NK-92 treated with Interleukin-12 subunit alpha and Interleukin-12 subunit beta, amount 100 ng/mL, for 24 hours (cell line): ENCODE measurements at regions not wholly inside any gene's neighbourhood (a gene's known extent, or its start where the extent isn't known, plus 50 kb on each side); places are given as distances from the start of the nearest gene placed in this dataset.

Experiments used
- DNase-seq: peaks from one replicate; lab custom pipeline; 2025; lab: John Stamatoyannopoulos, UW

DNA sequence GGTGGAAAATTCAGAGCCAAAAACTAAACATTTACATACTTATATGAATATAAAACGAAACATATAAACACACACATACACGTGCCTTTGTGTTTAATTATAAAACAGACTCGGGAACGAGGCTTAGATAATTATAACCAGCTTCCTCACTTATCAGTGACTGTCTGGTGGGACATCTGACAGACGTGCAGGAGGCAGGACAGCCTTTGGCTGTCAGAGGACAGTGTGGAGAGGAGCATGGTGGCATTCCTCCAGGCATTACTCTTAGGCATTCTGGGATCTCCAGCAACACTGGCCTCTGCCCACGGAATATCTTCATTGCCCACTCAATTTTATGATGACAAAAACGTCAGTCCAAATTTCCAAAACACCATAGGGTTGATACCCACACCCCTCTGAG, 262.2 kb upstream of the NFE2L3 start:
- DNase-seq: no peak

DNA sequence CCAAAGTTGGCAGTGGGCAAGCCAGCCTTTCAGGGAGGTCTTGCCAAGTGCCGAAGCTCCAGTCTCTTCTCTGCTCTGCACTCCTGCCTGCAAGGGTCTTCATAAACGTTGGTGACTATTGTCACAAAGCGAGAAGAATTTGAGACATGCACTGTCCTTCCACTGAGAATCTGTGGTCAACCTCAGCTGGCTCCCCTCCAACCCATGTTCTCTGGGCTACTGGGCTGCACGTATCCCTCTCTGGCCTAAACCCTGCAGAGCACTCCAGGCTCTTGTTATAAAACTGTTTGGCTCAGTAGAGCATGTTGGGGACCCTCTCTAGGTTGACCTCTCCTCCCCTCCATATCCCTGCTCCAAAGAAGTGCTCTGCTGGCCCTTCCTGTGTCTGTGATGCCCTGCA, 260.4 kb upstream of the NFE2L3 start:
- DNase-seq: no peak

DNA sequence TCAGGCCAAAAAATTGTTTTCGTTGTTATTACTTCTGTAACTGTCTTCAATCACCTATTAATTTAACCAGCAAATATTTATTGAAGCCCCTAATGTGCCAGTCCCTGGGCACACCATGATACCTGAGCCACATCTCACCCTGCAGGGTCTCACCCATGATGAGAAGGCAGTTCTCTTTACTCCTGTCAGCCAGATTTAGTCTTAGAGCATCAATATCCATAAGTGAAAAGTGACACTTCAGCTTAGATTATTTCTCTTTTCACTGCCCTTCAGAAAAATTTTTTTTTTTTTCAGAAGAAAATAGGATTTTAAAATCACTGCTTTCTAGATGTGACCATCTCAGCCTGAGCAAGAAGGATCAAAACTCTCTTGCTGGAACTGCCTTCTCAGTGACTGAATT, 258.6 kb upstream of the NFE2L3 start:
- DNase-seq: no peak

DNA sequence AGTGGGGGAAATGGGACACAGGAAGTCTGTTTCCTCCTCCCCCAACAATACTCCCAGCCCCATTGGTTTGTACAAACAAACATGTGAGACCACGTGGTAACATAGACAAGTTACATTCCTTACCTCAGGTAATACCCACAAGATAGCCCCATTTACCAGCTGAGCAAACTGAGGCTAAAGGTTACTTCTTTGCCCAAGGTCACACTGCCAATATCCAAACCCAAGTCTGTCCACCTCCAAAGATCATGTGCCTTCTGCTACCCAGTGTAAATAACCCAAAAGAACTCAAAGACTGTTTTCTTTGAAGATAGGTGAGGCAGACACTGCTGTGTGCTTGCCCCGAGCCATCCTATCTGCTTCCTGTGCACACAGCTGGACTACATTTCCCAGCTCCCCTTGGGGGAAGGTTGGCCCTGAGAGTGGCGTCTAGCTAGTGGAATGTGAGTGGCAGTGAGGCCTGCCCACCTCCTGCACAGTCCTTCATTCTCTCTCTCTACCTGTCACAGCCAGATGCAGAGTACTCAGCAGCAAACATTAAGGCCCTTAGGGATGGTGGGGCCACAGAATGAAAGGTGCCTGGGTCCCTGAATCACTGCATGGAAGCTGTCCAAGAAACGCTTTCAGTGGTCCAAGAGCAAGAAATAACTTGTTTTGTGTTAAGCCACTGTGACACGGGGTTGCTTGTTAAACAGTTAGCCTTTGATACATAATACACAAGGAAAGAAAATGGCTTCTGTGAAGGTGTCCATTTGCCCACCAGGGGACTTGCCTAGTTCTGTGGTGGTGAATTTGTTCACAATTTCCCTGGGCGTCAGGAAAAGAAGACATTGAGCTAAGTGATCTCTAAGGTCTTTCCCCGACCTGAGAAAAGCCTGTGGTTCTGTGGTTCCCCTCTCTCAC, 257.7 kb upstream of the NFE2L3 start:
- no peak for DNase-seq

DNA sequence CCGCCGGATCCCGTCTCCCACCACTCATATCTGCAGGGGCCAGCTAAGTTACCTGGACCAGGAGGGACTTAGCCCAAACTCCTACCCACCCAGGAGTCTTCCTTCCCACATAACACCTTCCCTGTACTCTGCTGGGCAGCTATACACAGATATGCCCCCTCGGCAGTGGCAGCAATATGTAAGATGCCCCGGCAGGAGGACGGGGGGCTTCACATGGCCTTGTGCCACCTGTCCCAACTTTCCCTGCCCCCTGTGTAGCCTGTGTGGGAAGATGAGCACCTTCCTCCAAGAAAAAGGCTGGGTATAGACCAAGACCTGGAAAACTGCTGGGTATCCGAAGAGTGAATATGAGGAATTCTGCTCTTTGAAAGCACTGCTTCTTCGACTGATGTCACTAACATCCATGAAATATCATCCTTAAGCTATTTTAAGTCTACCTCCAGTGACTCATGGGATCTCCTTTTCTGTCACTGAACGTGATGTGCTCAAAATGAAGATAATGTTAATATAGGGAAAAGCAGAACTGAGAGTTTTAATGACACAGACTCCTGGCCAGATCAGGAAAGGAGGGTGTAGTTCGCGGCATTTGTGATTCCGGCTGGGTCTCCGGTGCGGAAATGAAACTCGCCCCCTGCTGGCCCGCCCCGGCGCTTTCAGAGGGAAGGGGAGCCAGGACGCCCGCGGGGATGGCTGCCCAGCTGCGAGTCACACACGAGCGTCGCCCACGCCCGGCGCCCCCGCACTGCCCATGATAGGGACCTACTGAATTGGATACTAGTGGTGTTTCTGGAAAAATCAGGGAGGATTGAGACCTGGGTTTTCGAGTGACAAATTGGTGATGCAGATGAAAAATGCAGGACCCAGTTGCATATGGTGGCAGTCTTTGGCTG, 256.9 kb upstream of the NFE2L3 start:
- DNase-seq: no peak

DNA sequence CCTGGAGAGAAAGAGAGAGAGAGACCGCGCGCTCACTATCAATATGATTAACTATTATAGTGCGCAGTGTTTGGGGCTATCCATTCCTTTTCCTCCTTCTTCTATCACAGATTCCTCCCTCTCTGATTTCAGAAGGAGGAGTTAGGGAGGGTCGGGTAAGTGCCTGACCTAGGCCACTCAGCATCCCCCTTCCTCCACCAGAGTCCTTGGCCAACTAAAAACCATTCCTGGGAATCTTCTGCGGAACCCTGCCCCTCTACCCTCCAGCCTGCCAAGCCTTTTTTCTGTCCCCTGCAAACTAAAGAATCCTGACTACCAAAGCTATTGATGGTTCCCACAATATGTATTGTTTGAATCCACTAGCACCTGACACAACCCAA, 256.2 kb upstream of the NFE2L3 start:
- DNase-seq: no peak

DNA sequence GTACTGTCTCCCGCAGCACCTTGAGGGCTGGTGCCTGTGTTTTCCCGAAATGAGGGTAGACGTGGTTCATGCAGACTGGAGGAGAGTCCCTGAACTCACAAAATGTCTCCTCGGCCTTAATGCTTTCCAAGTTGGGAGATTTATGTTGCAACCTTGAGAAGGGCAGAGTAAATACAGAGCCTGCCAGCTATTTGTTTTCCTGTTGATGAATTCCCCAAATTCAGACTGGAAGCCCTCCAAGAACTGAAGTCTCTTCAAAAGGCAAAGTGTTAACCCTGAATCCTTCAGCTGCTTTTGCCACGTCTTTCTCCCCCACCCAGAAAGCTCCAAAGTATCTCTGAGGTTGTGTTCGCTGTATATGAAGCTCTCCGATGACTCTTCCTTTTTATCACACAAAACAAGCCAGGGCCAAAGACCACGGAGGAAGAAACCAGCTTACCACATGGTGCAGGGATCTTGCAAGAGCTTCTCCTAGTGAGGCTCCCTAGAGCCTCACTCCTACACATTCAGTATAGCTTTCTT, 254.7 kb upstream of the NFE2L3 start:
- DNase-seq: no peak

DNA sequence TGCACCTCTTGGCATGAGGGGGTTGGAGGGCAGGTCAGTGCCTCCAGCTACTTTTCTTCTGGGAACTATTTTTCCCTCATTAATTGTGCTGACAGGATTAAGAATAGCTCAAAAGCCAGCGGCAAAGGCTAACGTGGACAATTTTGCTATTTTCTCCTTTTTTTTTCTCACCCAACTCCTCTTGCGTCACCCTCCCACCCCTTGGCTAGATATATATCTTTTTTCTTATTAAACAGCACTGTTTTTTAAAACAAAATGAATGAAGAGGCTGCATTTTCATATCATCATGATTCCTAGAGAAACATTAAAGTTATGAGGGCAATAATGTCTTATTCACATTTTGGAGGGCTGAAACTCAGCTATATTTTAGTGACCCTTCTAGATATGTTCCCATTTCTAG, 251.8 kb upstream of the NFE2L3 start:
- no peak for DNase-seq

DNA sequence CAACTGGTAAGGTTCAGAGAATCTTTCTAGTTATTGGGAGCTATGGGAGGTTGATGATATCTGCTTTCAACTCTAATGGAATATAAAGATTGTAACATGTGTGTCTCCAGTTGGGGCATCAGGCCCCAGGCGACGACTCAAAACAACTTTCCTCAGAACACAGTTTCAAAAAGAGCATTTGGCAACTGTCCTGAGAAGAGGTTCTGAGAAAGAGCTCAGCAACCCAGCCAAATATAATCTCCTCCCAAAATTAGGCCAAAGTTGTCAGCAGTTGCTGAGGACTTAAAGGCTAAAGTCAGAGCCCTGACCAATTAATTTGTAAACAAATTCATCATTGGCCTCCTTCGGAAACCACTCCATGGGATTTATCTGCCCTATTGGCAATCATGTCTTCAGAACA, 251.1 kb upstream of the NFE2L3 start:
- no peak for DNase-seq

DNA sequence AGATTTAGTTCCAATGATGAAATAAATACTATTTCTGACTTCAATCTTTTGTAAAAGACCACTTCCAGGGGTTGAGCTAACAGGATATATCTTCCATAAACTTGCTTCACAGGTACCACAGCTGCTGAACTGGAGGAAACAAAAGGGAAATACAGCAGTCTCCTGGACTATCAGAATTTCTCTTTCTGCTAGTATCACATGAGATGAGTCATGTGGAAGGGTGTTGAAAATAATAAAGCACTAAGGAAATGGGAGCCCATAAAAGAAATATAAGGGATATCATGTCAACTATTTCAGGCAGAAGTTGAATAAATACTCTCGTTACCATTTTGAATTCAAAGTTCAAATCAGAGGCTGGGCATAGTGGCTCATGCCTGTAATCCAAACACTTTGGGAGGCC, 250.3 kb upstream of the NFE2L3 start:
- DNase-seq: no peak

DNA sequence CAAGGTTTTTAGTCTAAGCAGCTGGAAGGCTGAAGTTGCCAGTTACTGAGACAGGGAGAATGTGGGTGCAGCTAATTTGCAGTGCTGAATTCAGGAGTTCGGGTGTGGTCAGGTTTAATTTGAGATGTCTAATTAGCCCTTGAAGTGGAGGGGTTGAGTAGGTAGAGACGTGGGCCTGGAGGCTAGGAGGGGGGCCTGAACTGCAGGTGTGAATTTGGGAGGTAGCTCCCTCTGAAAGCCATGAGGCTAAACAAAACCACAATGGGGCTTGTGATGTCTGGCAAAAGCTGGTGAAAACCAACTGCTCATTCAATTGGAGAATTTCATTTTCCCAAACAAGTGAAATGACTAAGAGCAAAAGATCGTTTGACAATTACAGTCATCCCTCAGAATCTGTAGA, 246.0 kb upstream of the NFE2L3 start:
- DNase-seq: no peak

DNA sequence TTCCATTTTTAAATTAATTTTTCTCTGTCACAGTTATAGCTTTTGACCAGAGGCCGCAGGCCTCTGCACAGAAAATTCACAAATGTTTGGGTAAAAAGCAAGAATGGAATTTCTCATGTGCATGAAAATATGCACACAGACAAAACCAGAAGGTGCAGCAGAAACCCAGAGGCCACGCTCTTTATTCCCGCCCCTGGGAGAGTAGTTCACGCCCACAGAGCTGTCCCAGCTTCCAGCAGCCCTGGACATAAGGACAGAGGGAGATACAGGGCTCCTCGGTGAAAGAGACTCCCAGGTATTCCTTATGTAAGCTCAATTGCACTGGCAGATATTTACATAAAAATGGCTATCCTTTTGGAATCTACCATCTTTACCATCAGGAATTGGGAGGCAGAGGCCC, 245.2 kb upstream of the NFE2L3 start:
- DNase-seq: no peak

DNA sequence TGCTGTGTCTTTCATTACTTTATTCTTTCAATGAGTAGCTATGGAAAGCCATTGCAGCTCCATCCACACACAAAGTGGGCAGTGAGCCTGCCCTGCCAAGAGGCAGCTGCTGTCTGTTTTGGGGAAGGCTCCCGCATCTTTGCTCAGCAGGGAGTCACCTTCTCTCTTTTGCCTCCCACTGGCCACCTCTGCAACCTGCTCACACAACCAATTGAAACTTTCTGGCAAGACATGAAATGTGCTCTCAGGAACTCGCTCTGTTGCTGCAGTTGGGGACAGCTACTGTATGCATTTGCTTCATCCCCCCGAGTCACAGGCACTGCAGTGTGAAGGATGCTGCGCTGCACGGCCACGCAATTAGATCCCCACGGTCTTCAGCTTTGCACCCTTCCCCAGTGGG, 244.8 kb upstream of the NFE2L3 start:
- DNase-seq: no peak

DNA sequence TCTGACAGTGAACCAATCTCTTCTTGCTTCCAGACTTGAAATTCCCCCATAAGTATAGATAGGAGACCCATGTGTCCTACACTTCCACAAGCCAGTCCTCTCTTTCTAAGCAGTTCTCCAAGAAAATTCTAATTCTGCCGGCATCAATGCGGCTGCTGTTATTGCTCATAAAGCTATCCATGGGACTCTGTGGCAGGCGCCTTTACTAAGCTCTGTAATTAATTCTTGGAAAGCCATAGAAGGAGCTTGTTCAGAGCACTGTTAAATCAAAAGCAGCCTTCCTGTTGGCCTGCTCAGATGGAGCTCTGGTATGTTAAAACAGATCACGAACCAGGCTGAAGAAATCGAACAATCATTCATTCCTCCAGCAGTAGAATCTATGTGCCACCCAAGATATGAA, 244.3 kb upstream of the NFE2L3 start:
- DNase-seq: no peak

DNA sequence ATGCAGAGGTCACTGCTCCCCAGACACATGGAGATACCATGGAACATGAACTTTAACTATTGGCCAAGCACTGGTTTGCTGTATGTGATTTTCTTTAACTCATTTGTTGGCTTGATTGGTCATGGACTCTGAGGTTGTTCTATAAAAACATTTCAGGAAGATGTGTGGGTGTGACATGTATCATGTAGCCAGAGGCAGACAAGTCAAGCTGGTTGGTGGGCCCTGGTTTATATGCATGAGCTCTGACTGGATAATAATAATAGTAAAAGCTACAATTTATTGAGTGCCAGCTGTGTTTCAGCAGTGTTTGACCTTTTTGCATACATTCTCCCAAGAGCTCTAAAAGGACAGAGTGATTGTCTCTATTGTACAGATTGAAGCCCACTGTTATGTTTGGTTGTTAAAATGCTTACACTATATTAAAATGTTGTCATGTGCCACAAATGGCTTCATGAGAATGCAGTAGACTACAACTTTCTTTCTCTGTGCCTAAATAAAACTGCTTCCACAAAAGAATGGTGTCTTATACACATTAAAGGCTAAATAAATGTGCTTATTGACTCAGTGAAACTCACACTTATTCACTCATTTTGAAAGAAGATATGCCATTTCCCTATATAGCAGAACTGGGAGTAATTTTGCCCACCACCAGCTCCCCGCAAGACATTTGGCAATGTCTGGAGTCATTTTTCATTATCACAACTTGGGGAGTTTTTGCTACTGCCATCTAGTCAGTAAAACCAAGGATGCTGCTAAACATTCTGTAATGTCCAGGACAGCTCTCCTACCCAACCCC, 243.6 kb upstream of the NFE2L3 start:
- DNase-seq: no peak

DNA sequence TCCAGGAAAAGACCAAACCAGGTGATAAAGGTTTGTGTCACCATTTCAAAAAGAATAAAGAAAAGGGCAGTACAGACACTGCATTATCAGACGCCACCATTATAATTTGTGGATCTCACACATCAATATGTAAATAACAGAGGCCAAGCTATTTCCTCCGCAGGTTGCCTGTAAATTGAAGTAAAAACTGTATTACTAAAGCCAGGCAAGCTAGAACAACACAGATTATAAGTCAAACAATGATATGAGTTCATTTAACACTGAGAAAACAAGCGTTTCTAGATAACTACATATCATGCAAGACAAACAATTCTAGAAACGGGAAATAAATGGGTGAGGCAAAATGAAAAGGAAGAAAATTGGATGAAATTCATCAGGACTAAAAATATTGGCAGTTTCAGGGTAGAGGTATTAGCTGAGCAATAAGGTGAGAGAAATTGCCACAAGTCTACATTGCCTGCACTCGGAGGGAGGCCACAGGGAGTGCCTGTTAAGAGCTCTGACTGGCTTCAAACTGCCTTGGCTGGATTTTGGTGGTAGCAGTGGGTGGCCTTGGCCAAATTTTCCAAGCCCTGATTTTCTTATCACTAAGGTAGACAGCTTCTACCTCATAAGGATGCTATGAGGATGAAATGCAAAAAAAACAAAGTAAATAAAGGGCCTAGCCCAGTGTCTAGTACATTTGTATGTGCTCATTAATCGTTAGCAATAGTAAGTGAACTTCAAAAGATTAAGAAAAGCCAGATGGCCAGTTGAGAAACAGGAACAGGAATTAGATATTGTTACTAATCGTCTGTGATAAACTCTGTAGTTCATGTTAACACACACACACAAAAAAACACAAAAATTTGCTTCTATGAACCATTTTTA, 240.0 kb upstream of the NFE2L3 start:
- no peak for DNase-seq

DNA sequence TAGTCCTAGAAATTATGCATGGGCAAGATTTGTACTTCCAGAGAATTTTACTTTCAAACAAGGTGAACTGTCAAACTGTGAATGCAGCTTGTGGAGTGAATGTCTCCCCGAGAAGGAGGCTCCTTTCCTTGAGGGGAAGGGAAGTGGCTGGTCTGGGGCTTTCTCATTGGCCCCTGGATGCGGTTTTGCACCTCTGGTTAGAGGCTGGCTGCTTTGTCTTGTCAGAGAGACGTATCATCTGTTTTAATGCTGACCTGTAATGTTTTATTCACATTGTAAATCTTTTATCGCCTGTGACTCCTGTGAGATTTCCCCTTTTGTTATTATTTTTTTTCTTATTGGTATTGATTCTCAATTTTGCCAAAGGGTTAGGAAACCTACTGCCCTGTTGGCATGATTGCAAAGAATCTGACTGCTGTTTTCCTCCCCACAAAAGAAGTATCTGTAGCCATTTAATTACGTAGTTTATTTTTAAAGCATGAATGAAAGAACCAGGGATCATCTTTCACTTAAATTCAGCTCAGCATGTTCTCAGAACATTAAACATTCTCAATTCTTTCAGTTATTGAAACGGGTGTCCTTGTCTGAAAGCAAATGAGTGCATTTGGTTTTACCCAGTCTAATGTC, 238.3 kb upstream of the NFE2L3 start:
- no peak for DNase-seq

DNA sequence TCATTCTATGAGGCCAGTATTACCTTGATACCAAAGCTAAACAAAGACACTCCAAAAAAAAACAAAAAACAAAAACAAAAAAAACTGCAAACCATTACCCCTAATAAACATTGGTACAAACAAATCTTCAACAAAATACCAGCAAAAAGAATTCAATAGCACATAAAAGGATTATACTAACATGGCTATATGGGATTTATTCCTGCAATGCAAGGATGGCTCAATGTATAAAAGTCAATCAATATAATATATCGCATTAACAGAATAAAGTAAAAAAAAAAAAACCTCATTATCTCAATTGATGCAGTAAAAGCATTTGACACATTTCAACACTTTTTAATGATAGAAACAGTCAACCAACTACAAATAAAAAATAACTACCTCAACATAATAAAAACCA, 233.3 kb upstream of the NFE2L3 start:
- no peak for DNase-seq

DNA sequence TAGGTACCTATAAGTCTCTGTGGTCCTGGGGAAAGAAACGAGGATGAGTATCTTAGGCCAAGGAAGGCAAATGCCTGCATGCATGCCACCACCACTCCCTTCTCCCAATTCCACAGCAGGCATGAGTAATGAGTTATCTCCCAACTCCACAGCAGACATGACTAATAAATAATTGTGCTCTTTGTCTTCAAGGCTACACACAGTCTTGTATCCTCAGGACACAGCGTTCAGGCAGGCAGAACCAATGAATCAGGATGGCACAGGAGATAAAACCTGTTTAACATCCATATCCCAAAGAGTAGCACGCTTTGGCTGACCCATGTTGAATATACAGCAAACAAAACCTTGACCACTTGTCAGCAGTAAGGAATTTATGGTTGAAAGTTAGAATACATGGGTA, 229.7 kb upstream of the NFE2L3 start:
- DNase-seq: no peak

DNA sequence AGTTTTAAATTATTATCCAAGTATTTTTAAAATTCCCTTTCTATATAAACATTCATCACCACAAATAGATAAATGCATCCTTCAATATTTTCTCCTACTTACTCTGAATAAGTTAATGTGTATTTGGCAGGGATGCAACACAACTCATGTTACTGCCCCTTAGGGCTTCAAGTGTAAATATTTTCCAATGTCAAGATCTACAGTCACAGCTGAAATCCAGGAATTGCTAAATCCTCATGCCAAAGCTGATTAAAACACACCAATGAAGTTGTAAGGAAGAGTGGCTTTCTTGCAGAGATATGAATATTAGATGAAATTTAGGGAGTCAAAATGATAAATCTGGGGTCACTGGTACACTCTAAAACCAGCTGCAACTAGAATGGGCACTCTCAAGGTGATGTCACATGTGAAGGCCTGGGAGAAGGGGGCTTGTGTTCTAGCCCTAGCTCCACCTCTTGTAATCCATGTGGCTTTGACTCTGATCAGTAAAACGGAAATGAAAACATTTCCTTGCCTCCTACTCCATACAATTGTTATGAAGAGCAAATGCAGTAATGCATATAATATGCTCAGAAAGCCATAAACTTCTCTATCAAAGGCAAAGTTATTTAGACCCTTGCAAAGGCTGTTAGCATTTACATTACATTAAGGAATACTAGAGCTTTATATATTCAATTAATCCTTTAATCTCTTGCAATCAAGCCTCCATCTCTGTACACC, 228.1 kb upstream of the NFE2L3 start:
- DNase-seq: no peak
